Muscle of leg (tissue), 3 donors: ENCODE measurements at regions not wholly inside any gene's neighbourhood (a gene's known extent, or its start where the extent isn't known, plus 50 kb on each side); places are given as distances from the start of the nearest gene placed in this dataset.
"Not testable (repeated sequence)": the region's sequence is repeated elsewhere in the genome, so short reads cannot be mapped to it uniquely, and the experiment has no call there.

Source experiments
- DNase-seq: peaks from one replicate; pipeline ENCODE4 v3.0.0; 2013
- H3K27ac ChIP-seq: one replicate; pipeline ENCODE4 v1.5.1; 2013; ENCODE audit warnings: mild to moderate bottlenecking, low read length, control low read depth
- H3K27me3 ChIP-seq: one replicate; pipeline ENCODE4 v1.6.1; 2013; ENCODE audit warnings: low read length; ENCODE audit not compliant: control insufficient read depth, insufficient read depth
- H3K36me3 ChIP-seq: one replicate; pipeline ENCODE4 v1.6.1; 2013; ENCODE audit warnings: low read length; ENCODE audit not compliant: control insufficient read depth, insufficient read depth
- H3K4me1 ChIP-seq: one replicate; pipeline ENCODE4 v1.6.1; 2013; ENCODE audit warnings: low read length; ENCODE audit not compliant: control insufficient read depth, insufficient read depth
- H3K4me3 ChIP-seq: one replicate; pipeline ENCODE4 v1.5.1; 2013; ENCODE audit warnings: low read length, control low read depth
- H3K9me3 ChIP-seq: replicated peaks from 2 replicates; pipeline ENCODE4 v1.6.1; 2013; ENCODE audit warnings: low read depth, low read length; ENCODE audit not compliant: control insufficient read depth
- WGBS: methylation state at CpG from one replicate; pipeline ENCODE4 v1.1.5; 2013; ENCODE audit warnings: missing lambda C conversion rate; ENCODE audit not compliant: insufficient coverage; 5-methylcytosine and 5-hydroxymethylcytosine counted together

GRCh38 chr7:68892236-68892635 is 706.0 kb upstream of the AUTS2 start:
- DNase-seq = no peak
- Histone ChIP-seq H3K27me3 (no peaks in the 10 kb centered on the region), H3K36me3 (no peaks in the 10 kb centered on the region), H3K9me3 (no peaks in the 10 kb centered on the region), H3K4me3 (no peak overlapping the region), H3K27ac (no peak overlapping the region), H3K4me1 (peaks cover 2% of the 10 kb centered on the region)
- no CpG with 5 or more reads among the region's 3 CpGs for WGBS

- Histone ChIP-seq H3K9me3 (no peaks in the 10 kb centered on the region), H3K36me3 (no peaks in the 10 kb centered on the region), H3K27me3 (no peaks in the 10 kb centered on the region), H3K4me1 (peaks cover 2% of the 10 kb centered on the region), H3K4me3 (no peak overlapping the region), H3K27ac (no peak overlapping the region)
- DNase-seq = peak; percentile 94
- 17% methylated on average over 2 of the region's 4 CpGs for whole genome bisulfite sequencing
These were observed 704.9 kb upstream of the AUTS2 start for GRCh38 chr7:68893411-68893810.

- not testable (repeated sequence) for H3K4me1 ChIP-seq, DNase-seq, H3K27ac ChIP-seq, H3K36me3 ChIP-seq, H3K27me3 ChIP-seq, H3K9me3 ChIP-seq, H3K4me3 ChIP-seq
- 87% methylated on average over 3 of the region's 6 CpGs for WGBS
These were observed 699.1 kb upstream of the AUTS2 start for GRCh38 chr7:68899156-68899555.

- Histone ChIP-seq H3K9me3 (no peaks in the 10 kb centered on the region), H3K4me1 (no peaks in the 10 kb centered on the region), H3K27me3 (no peaks in the 10 kb centered on the region), H3K36me3 (no peaks in the 10 kb centered on the region), H3K27ac (no peak overlapping the region), H3K4me3 (no peak overlapping the region)
- 80% methylated on average over 2 of the region's 9 CpGs for WGBS
- no peak for DNase-seq
These were observed 698.2 kb upstream of the AUTS2 start for GRCh38 chr7:68900096-68900495.

- Histone ChIP-seq H3K9me3 (no peaks in the 10 kb centered on the region), H3K4me3 (no peak overlapping the region), H3K27me3 (peaks cover 2% of the 10 kb centered on the region), H3K36me3 (no peaks in the 10 kb centered on the region), H3K4me1 (no peaks in the 10 kb centered on the region), H3K27ac (no peak overlapping the region)
- no peak for DNase-seq
- 100% methylated on average over 1 of the region's 3 CpGs for WGBS
These were observed 693.6 kb upstream of the AUTS2 start for GRCh38 chr7:68904630-68905029.

GRCh38 chr7:68911754-68912153 is 686.5 kb upstream of the AUTS2 start:
- Histone ChIP-seq H3K27ac (no peak overlapping the region), H3K4me1 (peaks cover 3% of the 10 kb centered on the region), H3K9me3 (peaks cover 6% of the 10 kb centered on the region), H3K4me3 (no peak overlapping the region), H3K27me3 (peaks cover 2% of the 10 kb centered on the region), H3K36me3 (no peaks in the 10 kb centered on the region)
- DNase-seq = no peak

GRCh38 chr7:68914006-68914405 is 684.3 kb upstream of the AUTS2 start:
- Histone ChIP-seq H3K27ac (no peak overlapping the region), H3K9me3 (peaks cover 9% of the 10 kb centered on the region), H3K27me3 (peaks cover 2% of the 10 kb centered on the region), H3K4me1 (peaks cover 3% of the 10 kb centered on the region), H3K4me3 (no peak overlapping the region), H3K36me3 (no peaks in the 10 kb centered on the region)
- WGBS = no CpG with 5 or more reads among the region's 3 CpGs
- no peak for DNase-seq

GRCh38 chr7:68917041-68917651 is 681.1 kb upstream of the AUTS2 start:
- Histone ChIP-seq H3K4me1 (peaks cover 3% of the 10 kb centered on the region), H3K9me3 (peaks cover 10% of the 10 kb centered on the region), H3K4me3 (no peak overlapping the region), H3K36me3 (no peaks in the 10 kb centered on the region), H3K27me3 (no peaks in the 10 kb centered on the region), H3K27ac (no peak overlapping the region)
- DNase-seq = no peak
- 100% methylated on average over 1 of the region's 5 CpGs for WGBS

GRCh38 chr7:68918621-68919020 is 679.7 kb upstream of the AUTS2 start:
- Histone ChIP-seq H3K36me3 (no peaks in the 10 kb centered on the region), H3K4me3 (no peak overlapping the region), H3K9me3 (peaks cover 10% of the 10 kb centered on the region), H3K27me3 (no peaks in the 10 kb centered on the region), H3K27ac (no peak overlapping the region), H3K4me1 (peaks cover 3% of the 10 kb centered on the region)
- DNase-seq = no peak
- WGBS = no CpG with 5 or more reads among the region's 2 CpGs

- WGBS = 80% methylated on average over 1 of the region's 8 CpGs
- Histone ChIP-seq H3K27ac (no peak overlapping the region), H3K27me3 (no peaks in the 10 kb centered on the region), H3K36me3 (no peaks in the 10 kb centered on the region), H3K9me3 (peaks cover 7% of the 10 kb centered on the region), H3K4me3 (no peak overlapping the region), H3K4me1 (no peaks in the 10 kb centered on the region)
- DNase-seq = no peak
These were observed 675.4 kb upstream of the AUTS2 start for GRCh38 chr7:68922850-68923249.

- Histone ChIP-seq H3K27me3 (no peaks in the 10 kb centered on the region), H3K4me3 (no peak overlapping the region), H3K27ac (no peak overlapping the region), H3K4me1 (no peaks in the 10 kb centered on the region), H3K36me3 (no peaks in the 10 kb centered on the region), H3K9me3 (peaks cover 7% of the 10 kb centered on the region)
- 60% methylated on average over 1 of the region's 6 CpGs for WGBS
- no peak for DNase-seq
These were observed 673.0 kb upstream of the AUTS2 start for GRCh38 chr7:68925241-68925640.
